ENCODE measurements at regions not wholly inside any gene's neighbourhood (a gene's known extent, or its start where the extent isn't known, plus 50 kb on each side); places are given as distances from the start of the nearest gene placed in this dataset.
"Not testable (repeated sequence)": the region's sequence is repeated elsewhere in the genome, so short reads cannot be mapped to it uniquely, and the experiment has no call there.

- no peak for DNase-seq (ENCODE audit: low read depth)
These were observed 690.4 kb downstream of the USP25 start for GRCh38 chr21:16420031-16420724.

GRCh38 chr21:16421007-16421406 is 691.2 kb downstream of the USP25 start:
- DNase-seq (ENCODE audit: low read depth), result no peak

GRCh38 chr21:16421965-16422364 is 692.2 kb downstream of the USP25 start:
- no peak for DNase-seq (ENCODE audit: low read depth)

- no peak for DNase-seq (ENCODE audit: low read depth)
These were observed 692.9 kb downstream of the USP25 start for GRCh38 chr21:16422702-16423101.

GRCh38 chr21:16423921-16424320 is 694.1 kb downstream of the USP25 start:
- no peak for DNase-seq (ENCODE audit: low read depth)

GRCh38 chr21:16424331-16424751 is 694.6 kb downstream of the USP25 start:
- DNase-seq (ENCODE audit: low read depth), result no peak

- DNase-seq (ENCODE audit: low read depth), result no peak
These were observed 695.6 kb downstream of the USP25 start for GRCh38 chr21:16425376-16425775.

- no peak for DNase-seq (ENCODE audit: low read depth)
These were observed 697.2 kb downstream of the USP25 start for GRCh38 chr21:16426936-16427335.

GRCh38 chr21:16427587-16428087 is 697.9 kb downstream of the USP25 start:
- DNase-seq (ENCODE audit: low read depth), result no peak

GRCh38 chr21:16437586-16437985 is 707.8 kb downstream of the USP25 start:
- DNase-seq (ENCODE audit: low read depth), result no peak

GRCh38 chr21:16438761-16439160 is 709.0 kb downstream of the USP25 start:
- DNase-seq (ENCODE audit: low read depth), result no peak

GRCh38 chr21:16441789-16442188 is 712.0 kb downstream of the USP25 start:
- DNase-seq (ENCODE audit: low read depth), result no peak

GRCh38 chr21:16454399-16454798 is 724.6 kb downstream of the USP25 start:
- no peak for DNase-seq (ENCODE audit: low read depth)

GRCh38 chr21:16455526-16455925 is 725.7 kb downstream of the USP25 start:
- DNase-seq (ENCODE audit: low read depth), result no peak

GRCh38 chr21:16455978-16456377 is 726.2 kb downstream of the USP25 start:
- DNase-seq (ENCODE audit: low read depth), result no peak

- DNase-seq (ENCODE audit: low read depth), result no peak
These were observed 727.7 kb downstream of the USP25 start for GRCh38 chr21:16457498-16457897.

GRCh38 chr21:16460936-16461335 is 731.2 kb downstream of the USP25 start:
- no peak for DNase-seq (ENCODE audit: low read depth)

- DNase-seq (ENCODE audit: low read depth), result not testable (repeated sequence)
These were observed 734.6 kb downstream of the USP25 start for GRCh38 chr21:16464211-16464889.

- DNase-seq (ENCODE audit: low read depth), result no peak
These were observed 738.4 kb downstream of the USP25 start for GRCh38 chr21:16468184-16468583.

GRCh38 chr21:16473988-16474387 is 744.2 kb downstream of the USP25 start:
- no peak for DNase-seq (ENCODE audit: low read depth)

- no peak for DNase-seq (ENCODE audit: low read depth)
These were observed 746.5 kb downstream of the USP25 start for GRCh38 chr21:16476056-16476825.

- no peak for DNase-seq (ENCODE audit: low read depth)
These were observed 758.3 kb downstream of the USP25 start for GRCh38 chr21:16488042-16488441.

- no peak for DNase-seq (ENCODE audit: low read depth)
These were observed 762.6 kb downstream of the USP25 start for GRCh38 chr21:16492356-16492755.
